ENCODE measurements at regions not wholly inside any gene's neighbourhood (a gene's known extent, or its start where the extent isn't known, plus 50 kb on each side); places are given as distances from the start of the nearest gene placed in this dataset.

- H2AFZ ChIP-seq (ENCODE audit: low read depth, low read length, poor library complexity, severe bottlenecking): no peak overlapping the region
- intact Hi-C loops (cut with micrococcal nuclease): no loop called here
- ChIA-PET POLR2A (interaction anchor here (1.4 kb wide), 1 partner anchor 18 kb away, joined by 5 read pairs; no protein-coding TSS in a partner anchor), RAD21 (ENCODE audit: low non-redundant PET in 1 of 2, low total read pairs in 2 of 2, uncharacterized antibody in 2 of 2, unreplicated experiment in 2 of 2) (no interaction called here), CTCF (no interaction called here)
- no TSS peak for BruUV-seq (replicated peaks)
- peaks cover 0 to 5% of the 10 kb centered on the region in 2 experiments; a peak in 1 of 4 replicates for H3K4me1 ChIP-seq (ENCODE audit: control insufficient read depth in 1 of 2, insufficient read depth in 2 of 2, low read length in 2 of 2)
- H3K27ac ChIP-seq (ENCODE audit: low read depth, low read length): no peak overlapping the region
- no peaks in the 10 kb centered on the region for H4K20me1 ChIP-seq (ENCODE audit: insufficient read depth)
- no peak overlapping the region for H3K4me3 ChIP-seq (replicated peaks in 1 of 2; ENCODE audit: low read depth in 1 of 2, low read length in 2 of 2)
- ATAC-seq (no peak), DNase-seq (ENCODE audit: low read depth, low spot score) (no peak)
- TF ChIP-seq ZNF274 (IDR thresholded peaks at IDR 0.05; ENCODE audit: low read depth, low read length) (no peak), SIN3A (IDR thresholded peaks at IDR 0.05; ENCODE audit: low read depth) (no peak), SRF (IDR thresholded peaks at IDR 0.05; ENCODE audit: low read depth) (no peak), TCF7L2 (IDR thresholded peaks at IDR 0.05; ENCODE audit: borderline replicate concordance, extremely low read depth, insufficient read depth, insufficient read length) (no peak), EZH2 (IDR thresholded peaks at IDR 0.05) (no peak), EZH2phosphoT487 (IDR thresholded peaks at IDR 0.05; ENCODE audit: borderline replicate concordance) (no peak), YY1 (IDR thresholded peaks at IDR 0.05; ENCODE audit: extremely low read depth, insufficient replicate concordance, low read depth, low read length) (no peak), MAX (IDR thresholded peaks at IDR 0.05) (no peak), RAD21 (IDR thresholded peaks at IDR 0.05; ENCODE audit: low read depth) (no peak), ZBTB33 (IDR thresholded peaks at IDR 0.05; ENCODE audit: extremely low read depth, insufficient replicate concordance, low read length) (no peak)
- TF ChIP-seq, protein P1, sequence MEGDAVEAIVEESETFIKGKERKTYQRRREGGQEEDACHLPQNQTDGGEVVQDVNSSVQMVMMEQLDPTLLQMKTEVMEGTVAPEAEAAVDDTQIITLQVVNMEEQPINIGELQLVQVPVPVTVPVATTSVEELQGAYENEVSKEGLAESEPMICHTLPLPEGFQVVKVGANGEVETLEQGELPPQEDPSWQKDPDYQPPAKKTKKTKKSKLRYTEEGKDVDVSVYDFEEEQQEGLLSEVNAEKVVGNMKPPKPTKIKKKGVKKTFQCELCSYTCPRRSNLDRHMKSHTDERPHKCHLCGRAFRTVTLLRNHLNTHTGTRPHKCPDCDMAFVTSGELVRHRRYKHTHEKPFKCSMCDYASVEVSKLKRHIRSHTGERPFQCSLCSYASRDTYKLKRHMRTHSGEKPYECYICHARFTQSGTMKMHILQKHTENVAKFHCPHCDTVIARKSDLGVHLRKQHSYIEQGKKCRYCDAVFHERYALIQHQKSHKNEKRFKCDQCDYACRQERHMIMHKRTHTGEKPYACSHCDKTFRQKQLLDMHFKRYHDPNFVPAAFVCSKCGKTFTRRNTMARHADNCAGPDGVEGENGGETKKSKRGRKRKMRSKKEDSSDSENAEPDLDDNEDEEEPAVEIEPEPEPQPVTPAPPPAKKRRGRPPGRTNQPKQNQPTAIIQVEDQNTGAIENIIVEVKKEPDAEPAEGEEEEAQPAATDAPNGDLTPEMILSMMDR (IDR thresholded peaks at IDR 0.05 in 2 of 3, conservative IDR thresholded peaks at IDR 0.05 in 1 of 3; ENCODE audit: borderline replicate concordance in 1 of 3, insufficient read depth in 1 of 3, low read depth in 2 of 3, low read length in 2 of 3): no peak
- TF ChIP-seq, protein P2, sequence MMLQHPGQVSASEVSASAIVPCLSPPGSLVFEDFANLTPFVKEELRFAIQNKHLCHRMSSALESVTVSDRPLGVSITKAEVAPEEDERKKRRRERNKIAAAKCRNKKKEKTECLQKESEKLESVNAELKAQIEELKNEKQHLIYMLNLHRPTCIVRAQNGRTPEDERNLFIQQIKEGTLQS (IDR thresholded peaks at IDR 0.05): no peak
- no peaks in the 10 kb centered on the region for H3K27me3 ChIP-seq (ENCODE audit: insufficient read depth, low read length)
- H3K36me3 ChIP-seq (ENCODE audit: control insufficient read depth in 1 of 2, insufficient read depth in 2 of 2, low read length in 2 of 2): no peaks in the 10 kb centered on the region
- H3K4me2 ChIP-seq (ENCODE audit: low read length): no peak overlapping the region
- no peaks in the 10 kb centered on the region for H3K9me2 ChIP-seq (ENCODE audit: insufficient read depth)
- H3K79me2 ChIP-seq (ENCODE audit: insufficient read depth, low read length): no peaks in the 10 kb centered on the region
- H3K9ac ChIP-seq (ENCODE audit: low read length): no peak overlapping the region
- H3K9me3 ChIP-seq (ENCODE audit: control insufficient read depth in 1 of 2, insufficient read depth in 1 of 2, low read depth in 1 of 2, low read length in 2 of 2): no peaks in the 10 kb centered on the region
Measured at GRCh38 chr7:54813398-54813797, 54.4 kb upstream of the SEC61G start.
